ENCODE measurements at regions not wholly inside any gene's neighbourhood (a gene's known extent, or its start where the extent isn't known, plus 50 kb on each side); places are given as distances from the start of the nearest gene placed in this dataset.

- Histone ChIP-seq H3K27ac (no peak overlapping the region), H3K9me3 (no peaks in the 10 kb centered on the region), H3K4me1 (no peaks in the 10 kb centered on the region), H3K36me3 (no peaks in the 10 kb centered on the region), H3K4me3 (no peak overlapping the region), H3K27me3 (no peaks in the 10 kb centered on the region)
- TF ChIP-seq CTCF (IDR thresholded peaks at IDR 0.05) (no peak), POLR2A (IDR thresholded peaks at IDR 0.05) (no peak)
- DNase-seq: no peak
- intact Hi-C loops (cut with DNase I; ENCODE audit: low total_unique reads): no loop called here
Observed at GRCh38 chr4:54545663-54546424, 111.9 kb upstream of the KIT start.

GRCh38 chr4:54547299-54548097 is 110.3 kb upstream of the KIT start:
- H3K27me3 ChIP-seq: no peaks in the 10 kb centered on the region
- intact Hi-C loops (cut with DNase I; ENCODE audit: low total_unique reads): no loop called here
- no peak overlapping the region for H3K4me3 ChIP-seq
- no peaks in the 10 kb centered on the region for H3K36me3 ChIP-seq
- DNase-seq: no peak
- no peaks in the 10 kb centered on the region for H3K4me1 ChIP-seq
- H3K27ac ChIP-seq: no peak overlapping the region
- TF ChIP-seq CTCF (IDR thresholded peaks at IDR 0.05) (no peak), POLR2A (IDR thresholded peaks at IDR 0.05) (no peak)
- H3K9me3 ChIP-seq: no peaks in the 10 kb centered on the region

GRCh38 chr4:54548098-54548620 is 109.6 kb upstream of the KIT start:
- no peak for TF ChIP-seq CTCF (IDR thresholded peaks at IDR 0.05)
- no peak for TF ChIP-seq POLR2A (IDR thresholded peaks at IDR 0.05)
- no peak for DNase-seq
- Histone ChIP-seq H3K27ac (no peak overlapping the region), H3K36me3 (no peaks in the 10 kb centered on the region), H3K9me3 (no peaks in the 10 kb centered on the region), H3K4me3 (no peak overlapping the region), H3K27me3 (no peaks in the 10 kb centered on the region), H3K4me1 (no peaks in the 10 kb centered on the region)
- intact Hi-C loops (cut with DNase I; ENCODE audit: low total_unique reads): no loop called here

- DNase-seq: no peak
- H3K27ac ChIP-seq: no peak overlapping the region
- intact Hi-C loops (cut with DNase I; ENCODE audit: low total_unique reads): no loop called here
- H3K27me3 ChIP-seq: no peaks in the 10 kb centered on the region
- no peaks in the 10 kb centered on the region for H3K4me1 ChIP-seq
- H3K4me3 ChIP-seq: no peak overlapping the region
- TF ChIP-seq POLR2A (IDR thresholded peaks at IDR 0.05) (no peak), CTCF (IDR thresholded peaks at IDR 0.05) (no peak)
- no peaks in the 10 kb centered on the region for H3K9me3 ChIP-seq
- no peaks in the 10 kb centered on the region for H3K36me3 ChIP-seq
Observed at GRCh38 chr4:54548831-54549460, 108.8 kb upstream of the KIT start.
